HG02763 (cell line): ENCODE measurements at regions not wholly inside any gene's neighbourhood (a gene's known extent, or its start where the extent isn't known, plus 50 kb on each side); places are given as distances from the start of the nearest gene placed in this dataset.

Experiments used
- ATAC-seq: cut with Tn5 transposase; IDR thresholded peaks from one replicate; pipeline ENCODE4 v1.9.1; 2021; ENCODE audit warnings: mild to moderate bottlenecking, moderate library complexity; ENCODE audit not compliant: unreplicated experiment

DNA sequence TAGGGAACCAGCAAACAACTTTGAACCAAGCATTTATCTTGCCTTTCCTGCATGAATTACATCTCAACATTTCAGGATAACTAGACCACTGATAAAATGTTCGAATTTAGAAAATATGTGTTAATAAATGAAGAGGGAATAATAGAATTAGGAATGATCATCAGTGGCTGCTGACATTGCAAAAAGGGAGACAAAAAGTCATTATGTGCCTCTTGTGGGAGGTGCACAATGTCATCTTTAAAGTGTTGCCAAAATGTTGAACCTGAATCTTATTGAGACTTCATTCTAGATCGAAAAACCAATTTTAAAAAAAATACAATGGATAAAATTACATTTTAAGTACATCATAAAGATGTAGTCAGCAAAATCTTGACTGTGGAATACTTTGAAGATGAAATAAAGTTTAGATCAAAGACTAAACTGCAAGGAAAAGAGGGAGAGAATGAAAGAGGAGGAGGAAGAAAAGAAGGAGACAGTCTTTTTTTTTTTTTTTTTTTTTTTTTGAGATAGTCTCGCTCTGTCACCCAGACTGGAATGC is 299.3 kb downstream of the FBXW7 start:
- ATAC-seq: no peak

DNA sequence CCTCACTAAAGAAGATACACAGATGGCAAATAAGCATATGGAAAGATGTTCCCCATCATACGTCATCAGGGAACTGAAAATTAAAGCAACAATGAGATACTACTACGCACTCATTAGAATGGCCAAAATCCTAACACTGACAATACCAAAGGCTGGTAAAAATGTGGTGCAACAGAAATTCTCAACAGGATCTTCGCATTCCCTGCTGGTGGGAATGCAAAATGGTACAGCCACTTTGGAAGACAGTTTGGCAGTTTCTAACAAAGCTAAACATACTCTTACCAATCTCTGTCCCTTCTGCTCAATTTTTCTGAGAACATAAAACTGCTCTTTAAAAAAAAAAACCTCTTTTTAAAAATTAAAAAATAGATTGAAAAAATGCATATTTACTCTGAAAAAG is 300.2 kb downstream of the FBXW7 start:
- no peak for ATAC-seq

DNA sequence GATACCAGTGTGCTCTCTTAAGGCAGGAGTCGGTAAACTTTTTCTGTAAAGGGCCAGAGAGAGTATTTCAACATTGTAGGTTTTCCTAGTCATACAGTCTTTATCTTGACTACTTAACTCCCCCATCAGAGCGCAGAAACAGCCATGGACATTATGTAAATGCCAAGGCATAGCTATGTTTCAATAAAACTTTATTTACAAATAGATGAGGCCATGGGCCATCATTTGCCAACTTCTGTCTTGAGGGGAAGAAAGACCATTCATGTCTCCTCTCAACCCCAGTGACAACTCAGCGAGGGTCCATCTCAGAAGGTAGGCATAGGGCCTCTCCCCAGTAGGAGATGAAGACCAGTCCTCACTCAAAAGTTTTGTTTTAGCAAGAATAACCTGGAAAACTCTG is 301.3 kb downstream of the FBXW7 start:
- no peak for ATAC-seq

DNA sequence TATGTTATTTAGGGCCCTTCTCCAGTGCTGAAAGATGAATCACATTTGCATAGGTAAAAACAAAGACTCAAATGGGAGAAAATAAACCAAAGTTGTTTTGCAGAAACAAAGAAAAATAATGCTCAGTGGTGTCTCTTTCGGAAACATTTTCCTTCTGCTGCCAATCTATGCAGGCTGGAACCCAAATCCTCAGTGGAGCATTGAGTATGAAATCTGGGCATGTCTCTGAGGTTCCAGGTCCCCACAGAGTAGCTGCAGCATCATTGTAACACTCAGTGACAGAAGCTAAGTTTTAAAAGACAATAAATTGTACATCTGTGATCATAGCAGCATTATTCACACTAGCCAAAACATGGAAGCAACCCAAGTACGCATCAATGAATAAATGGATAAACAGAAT is 303.6 kb downstream of the FBXW7 start:
- ATAC-seq: no peak

DNA sequence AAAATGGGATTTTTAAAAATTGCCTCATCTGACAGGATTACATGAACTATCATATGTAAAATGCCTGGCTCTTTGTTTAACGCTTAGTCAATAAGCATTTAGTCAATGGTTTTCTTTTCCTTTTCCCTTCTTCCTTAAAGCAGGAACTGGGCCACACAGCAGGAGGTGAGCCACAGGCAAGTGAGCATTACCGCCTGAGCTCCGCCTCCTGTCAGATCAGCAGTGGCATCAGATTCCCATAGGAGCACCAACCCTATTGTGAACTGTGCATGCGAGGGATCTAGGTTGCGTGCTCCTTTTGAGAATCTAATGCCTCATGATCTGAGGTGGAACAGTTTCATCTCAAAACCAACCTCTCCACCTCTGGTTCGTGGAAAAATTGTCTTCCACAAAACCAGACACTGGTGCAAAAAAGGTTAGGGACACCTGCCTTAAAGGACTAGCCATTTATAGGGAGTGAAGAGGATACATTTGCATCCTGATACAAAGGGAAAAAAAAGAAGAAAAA is 306.1 kb downstream of the FBXW7 start:
- no peak for ATAC-seq

DNA sequence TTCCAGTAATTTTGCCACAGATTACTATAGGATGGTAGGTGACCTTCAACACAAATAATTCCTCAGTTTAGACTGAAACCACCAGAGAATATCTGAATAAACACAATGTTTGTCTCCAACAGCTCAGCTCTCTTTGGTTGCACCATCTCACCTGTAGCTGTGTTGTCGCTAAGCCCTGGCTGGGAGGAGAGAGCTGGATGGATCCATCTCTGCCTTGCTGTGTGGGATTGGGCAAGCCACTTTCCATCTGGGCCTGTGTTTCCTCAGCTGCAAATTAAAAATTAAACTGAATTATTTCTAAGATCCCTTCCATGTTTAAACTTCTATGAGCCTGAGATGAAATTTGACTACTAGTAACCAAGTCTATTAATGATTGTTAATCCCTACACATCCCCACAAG is 310.2 kb downstream of the FBXW7 start:
- no peak for ATAC-seq

DNA sequence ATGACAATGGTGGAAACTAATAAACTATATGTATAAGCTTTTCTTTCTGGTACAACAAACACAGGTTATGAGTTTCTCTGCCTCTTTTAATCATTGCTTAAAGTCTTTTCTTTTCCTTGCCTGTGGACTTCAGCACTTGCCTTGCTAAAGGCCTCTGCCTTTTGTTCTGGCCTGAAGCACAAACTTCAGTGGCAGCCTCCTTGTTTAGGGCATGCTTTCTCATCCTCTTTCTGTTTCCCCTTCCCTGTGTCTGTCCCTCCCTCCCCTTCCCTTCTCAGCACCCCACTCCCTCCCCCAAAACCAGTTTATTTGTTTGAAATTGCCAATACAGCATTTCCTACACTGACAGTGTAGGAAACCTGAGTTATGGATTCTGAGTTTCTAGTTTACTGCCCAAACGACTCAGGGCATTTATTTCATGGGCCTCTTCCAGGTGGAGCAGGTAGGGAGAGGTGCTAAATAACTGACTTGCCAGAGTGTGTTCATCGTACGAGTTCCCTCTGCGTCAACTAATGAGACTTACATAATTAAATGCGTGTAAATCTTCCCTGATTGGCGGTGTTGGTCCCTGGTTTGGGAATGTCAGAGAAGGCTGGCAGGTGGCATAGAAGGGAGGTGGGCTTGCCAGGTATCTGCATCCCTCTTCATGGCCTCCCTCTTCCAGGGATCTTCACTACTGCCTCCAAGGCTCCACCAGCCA is 311.0 kb downstream of the FBXW7 start:
- no peak for ATAC-seq

DNA sequence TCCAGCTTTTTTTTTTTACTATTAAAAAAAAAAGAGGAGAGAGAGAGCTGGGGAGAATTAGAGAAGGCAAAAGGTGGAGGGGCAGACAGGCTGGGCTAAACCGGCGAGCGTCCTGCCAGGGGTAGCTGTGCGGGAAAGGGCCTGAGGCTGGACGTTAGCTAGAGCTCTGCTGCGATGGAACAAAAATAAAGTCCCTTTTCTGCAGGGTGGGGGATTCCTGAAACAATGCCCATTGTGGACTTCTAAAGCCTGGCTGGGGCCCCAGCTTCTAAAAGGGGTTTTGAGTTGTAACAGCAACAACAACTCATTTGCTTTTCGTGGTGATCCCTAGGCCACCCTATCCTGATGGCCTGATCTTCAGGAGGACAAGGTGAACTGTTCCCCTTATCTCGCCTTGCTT is 311.7 kb downstream of the FBXW7 start:
- no peak for ATAC-seq

DNA sequence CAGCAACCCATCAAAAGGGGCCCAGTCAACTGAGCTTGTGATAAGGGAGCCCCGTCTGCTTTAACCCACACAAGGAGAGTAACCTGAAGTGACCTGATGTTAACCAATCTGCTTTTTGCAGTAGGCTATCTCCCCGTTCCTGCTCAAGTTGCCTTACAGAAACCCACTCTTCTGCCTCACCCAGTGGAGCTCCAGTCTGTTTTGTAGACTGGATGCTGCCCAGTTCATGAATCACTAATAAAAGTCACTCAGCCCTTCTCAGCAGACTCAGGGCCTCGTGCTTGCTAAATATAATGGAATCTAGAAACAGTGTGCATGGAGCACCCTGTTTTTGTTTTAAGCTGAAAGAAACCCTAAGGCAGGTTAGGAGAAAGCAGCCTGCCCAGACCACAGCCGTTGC is 312.3 kb downstream of the FBXW7 start:
- no peak for ATAC-seq

DNA sequence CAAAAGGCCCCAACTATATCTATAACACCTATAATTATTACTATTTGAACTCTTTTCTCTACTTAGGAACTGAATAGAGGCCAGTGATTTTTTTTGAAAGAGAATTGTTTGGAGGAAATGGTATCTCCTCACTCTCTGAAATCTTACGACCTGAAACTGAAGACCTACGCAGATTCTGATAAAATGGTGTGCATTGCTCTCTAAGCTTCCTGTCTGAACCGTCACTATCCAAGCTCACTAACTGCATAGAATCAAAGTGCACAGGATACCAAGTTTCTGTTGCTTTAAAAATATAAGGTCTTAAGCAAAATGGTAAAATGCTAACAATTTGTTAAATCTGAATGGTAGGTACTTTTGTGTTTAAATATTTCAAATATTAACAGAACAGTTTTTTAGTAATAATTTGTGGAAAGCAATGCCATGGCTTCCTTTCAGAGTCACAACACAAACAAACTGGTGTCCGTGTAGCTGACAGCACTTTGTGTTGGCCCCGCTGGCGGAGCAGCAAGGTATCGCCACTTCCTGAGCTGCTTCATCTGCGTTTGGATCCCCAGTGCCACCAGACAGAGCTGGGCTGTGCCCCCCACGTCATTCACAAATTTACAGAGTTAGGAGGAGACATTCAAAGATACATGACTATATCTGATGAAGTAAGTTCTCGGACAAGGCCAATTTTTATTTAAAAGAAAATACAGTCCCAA is 313.9 kb downstream of the FBXW7 start:
- ATAC-seq: no peak

DNA sequence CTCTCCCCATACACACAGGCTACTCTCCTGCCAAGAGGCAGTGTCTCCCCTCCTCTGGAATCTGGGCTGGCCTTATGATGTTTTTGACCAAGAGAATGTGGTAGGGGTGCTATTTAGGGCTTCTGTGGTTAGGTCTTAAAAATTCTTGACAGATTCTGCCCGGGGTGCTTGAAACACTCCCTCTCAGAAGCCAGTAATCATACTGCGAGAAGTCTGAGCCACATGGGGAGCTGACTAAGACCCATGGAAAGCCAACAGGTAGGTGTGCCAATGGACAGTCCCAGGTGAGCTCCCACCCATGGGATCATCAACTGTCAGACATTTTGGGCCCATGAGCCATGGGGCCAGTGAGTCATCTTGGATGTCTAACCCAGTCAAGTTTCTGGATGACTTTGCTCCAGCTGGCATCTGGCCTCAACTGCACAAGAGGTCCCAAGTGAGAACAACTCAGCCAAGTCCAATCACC is 315.7 kb downstream of the FBXW7 start:
- ATAC-seq: no peak

DNA sequence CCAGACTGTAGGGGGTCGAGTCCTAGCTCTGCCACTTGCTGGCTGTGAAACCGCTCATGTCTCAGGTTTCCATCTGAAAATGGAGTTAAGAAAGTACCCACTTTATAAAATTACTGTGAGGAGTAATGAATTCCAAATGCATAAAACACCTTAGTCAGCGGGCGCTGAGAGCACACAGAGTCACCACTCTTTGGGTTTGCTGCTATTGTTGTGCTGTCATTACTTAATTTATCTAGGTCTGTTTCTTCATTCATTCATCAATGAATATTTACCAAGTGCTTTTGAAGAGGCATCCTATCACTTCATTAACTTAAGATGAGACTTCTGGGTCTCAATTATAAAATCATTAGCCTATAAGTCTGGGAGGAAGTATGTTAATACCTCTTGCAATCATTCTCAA is 317.3 kb downstream of the FBXW7 start:
- ATAC-seq: no peak

DNA sequence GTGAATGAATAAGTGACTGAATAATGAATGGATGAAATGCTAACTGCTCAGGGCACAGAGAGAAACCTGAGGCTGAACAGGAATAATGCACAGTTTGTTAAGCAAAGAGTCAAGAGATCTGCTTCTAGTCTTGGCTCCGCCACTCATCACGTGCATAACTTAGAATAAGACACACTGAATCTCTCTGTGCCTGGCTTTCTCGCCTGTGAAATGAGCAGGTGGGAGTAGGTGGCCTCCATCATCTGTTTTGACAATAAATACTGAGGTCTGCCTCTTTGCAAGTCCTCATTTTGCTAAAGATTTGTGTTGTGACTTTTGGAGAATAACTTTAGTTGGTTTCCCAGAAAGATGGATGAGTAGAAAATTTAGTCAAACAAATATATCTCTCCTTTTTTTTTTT is 318.0 kb downstream of the FBXW7 start:
- ATAC-seq: no peak

DNA sequence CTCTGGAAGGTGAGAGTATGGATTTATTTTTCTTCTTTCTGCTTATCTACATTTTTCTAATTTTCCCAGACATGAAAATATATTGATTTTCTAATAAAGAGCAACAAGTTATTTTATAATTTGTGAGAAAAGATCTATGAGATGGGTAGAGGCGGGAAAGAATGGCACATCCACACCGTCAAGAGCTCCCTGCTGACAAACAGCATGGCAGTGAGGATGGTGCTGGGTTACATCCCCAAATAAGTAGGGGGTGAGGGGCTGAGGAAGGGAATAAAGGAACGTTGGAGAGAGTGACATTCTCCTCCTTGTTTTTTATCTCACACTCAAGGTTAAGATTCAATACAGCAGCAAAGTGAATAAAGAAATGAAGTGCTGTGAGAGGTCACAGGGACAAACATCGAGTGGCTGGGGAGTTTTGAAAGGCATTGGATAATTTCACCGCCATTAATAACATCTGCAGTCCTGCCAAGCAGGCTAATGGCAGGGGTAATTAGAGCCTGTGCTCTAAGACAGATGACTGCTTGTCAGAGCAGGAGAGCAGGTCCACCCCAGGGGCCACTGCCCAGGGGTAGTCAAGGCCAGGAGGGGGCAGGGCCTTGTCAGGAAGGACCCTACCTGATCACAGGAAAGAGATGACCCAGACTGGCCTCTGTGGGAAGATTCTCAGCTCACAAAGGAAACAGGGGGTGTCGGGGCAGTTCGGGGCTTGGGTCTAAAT is 323.8 kb downstream of the FBXW7 start:
- ATAC-seq: no peak

DNA sequence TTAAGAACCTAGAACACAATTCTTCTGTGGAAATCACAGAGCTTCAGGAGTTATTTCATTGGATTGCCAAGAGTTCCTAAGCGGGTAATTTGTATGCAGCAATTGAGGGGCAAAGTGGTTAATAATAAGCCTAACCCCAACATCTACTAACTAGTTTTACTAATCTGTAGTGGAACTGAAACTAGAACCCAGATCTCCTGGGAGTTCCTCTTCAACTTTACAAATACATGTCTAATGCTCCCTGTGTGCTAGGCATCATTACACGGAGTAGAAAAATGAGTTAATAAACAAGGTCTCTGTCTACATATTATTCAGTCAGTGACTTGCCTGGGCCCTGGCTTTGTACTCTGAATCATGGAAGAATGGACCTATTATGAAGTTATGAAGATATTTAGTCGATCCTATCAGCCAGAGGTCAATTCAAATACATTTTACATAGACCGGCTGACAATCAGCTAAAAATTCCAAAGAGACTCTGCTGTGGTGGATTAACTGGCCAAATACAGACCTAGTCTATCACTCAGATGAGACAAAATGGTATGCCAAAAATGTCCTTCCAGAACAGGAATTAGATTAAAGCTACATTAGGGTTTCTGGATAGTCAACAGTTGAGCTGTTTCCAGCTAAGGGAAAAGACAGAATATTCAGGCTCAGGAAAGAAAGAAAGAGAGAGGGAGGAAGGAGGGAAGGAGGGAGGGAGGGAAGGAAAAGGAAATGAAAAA is 326.0 kb downstream of the FBXW7 start:
- peak; percentile 73 for ATAC-seq

DNA sequence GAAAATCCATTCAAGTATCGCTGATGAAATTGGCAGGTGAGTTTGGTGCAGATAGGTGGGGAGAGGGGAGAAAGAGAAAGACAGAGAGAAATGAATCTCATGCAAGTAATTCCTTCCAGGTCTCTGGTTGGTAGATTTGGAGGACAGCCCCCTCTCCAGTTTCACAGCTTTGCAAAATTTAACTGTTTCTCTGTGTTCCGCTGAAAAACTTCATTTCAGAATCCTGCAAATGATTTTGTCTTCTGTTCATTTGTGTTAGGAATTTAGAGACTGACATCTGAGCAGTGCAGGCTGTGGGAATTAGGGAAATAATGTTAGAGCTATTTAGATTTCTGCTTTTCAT is 328.5 kb downstream of the FBXW7 start:
- no peak for ATAC-seq

DNA sequence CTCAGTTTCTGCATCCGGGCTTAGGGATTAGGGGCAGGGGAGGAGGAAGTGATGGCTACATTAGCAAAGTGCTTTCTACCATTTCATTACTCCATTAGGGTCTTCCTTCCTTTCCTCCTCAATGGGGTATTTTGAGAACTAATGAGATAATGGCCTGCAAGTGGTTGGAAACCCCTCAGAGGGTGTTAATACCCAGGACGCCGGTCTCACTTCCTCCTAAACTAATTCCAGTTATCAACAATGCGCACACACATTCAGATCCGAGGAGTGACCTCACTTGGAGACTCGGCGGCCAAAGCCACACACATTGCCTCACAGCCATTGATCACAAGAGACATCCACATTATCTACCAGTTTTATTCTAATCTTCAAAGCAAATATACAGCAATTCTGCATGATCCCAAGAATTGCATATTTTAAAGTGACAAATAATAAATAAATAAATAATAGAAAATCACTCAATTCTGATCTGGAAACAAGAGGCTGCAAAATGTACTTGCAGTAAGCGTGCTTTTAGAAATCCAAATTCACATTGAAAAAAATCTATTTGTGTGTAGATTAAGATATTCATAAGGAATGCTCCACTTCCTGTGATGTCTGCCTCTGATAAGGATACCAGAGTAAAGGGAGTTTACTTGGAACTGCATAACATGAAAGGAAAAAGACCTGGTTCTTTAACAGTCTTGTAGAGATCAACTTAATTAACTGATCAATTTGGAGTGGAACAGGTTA is 329.1 kb downstream of the FBXW7 start:
- no peak for ATAC-seq

DNA sequence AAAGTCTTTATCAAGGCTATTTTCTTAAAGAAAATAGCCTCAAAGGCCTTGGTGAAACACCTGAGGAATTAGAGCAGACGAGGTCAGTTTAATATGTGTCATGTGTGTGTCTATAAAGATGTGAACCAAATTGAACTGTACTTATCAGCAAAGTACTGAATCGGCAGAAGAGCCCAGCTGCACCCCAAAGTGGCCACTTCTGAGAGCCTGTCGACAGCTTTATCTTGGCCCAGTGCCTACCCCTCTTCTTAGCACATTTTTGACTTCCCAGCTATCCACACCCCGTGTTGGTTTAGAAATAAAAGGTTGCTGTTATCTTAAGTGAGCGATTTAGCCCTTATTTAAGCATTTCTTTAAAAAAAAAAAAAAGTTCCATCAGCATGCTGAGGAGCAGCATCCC is 329.7 kb downstream of the FBXW7 start:
- ATAC-seq: no peak

DNA sequence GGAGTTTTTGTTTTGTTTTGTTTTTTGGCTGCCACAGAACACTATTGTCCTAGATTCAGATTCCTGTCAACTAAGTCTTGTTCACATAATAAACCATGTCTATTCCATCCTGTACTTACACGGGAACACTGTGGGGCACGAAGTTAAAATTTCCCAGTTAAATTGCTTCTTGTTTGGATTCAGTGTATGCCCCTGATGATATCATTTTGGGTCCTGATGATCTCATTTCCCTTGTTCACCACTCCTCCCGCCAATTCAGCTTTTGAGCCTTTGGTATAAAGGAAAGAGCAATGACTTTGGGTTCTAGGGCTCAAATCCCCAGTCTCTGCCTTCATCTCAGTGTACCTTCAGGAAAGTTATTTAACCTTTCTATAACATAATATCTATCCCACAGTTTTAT is 333.5 kb downstream of the FBXW7 start:
- no peak for ATAC-seq
